NAMALWA (cell line): ENCODE measurements at regions not wholly inside any gene's neighbourhood (a gene's known extent, or its start where the extent isn't known, plus 50 kb on each side); places are given as distances from the start of the nearest gene placed in this dataset.
"Not testable (repeated sequence)": the region's sequence is repeated elsewhere in the genome, so short reads cannot be mapped to it uniquely, and the experiment has no call there.

Experiments used
- DNase-seq: peaks from one replicate; pipeline ENCODE4 v3.0.0-alpha.2; 2015; ENCODE audit warnings: low spot score

DNA sequence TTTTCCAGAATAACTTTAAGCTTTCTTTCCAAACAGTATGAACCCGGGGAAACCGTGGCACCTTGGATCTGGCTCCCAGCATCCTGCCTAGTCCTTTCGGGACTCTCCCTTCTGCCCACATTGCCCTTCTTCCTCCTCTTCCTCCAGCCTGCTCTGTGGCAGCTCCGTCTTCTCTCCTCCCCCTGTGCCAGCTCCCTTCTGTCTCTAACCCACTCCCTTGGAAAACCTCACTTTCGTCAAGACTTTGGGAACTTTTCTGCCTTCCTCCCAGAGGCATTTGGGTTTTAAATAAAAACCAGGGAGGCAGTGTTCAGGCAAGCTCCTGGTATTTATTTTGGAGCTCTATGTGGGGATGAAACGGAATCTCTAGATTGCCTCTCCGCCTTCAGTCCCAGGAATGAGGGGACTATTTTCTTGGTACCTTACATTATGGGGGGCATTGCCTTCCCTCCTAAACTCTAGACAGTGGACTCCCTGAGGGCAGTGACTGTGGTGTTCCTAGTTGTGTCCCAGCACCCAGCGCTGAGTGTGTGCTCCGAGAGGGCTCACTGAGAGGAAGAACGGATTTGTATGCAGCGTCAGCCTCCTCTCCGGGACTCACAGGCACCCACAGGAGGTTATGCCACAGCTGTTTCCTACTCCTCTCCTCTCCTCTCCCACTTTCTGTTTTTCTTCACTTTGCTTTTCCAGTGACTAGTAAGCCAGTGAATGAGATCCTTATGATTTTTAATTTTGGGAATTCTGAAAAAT lies 105.4 kb upstream of the MRPS22 start:
- DNase-seq = no peak

DNA sequence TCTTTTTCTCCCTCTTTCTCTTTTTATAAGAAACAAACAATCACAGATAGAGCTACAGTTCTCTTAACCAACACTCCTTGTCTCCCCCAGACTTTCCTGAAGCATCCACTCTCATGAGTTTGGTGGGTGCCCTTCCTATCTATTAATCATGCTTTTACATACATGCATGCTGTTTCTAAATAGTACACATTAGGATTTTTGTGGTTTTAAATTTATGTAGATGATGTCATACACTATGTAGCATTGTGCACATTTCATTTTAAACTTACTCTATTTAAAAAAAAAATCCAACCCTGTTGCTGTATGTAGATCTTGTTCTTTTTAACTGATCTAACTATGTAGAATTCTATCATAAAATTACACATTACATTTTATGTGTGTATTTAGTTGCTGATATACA lies 104.3 kb upstream of the MRPS22 start:
- DNase-seq = no peak

DNA sequence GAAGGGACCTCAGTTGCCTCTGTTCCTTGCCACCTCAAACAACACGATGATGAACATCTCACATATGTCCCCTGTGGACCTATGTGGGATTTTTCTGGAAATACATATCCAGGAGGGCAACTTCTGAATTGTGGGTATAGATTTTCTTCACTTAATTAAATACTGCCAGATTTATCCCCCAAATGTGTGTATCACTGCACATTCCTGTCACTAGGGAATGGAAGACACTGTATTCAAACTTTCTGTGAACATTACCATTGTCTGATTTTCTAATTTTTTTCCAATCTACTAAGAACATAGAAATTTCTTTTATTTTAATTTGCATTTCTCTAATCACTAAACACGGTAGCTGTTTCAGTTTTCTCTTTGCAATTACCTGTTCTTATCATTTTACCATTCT lies 102.0 kb upstream of the MRPS22 start:
- DNase-seq = no peak

DNA sequence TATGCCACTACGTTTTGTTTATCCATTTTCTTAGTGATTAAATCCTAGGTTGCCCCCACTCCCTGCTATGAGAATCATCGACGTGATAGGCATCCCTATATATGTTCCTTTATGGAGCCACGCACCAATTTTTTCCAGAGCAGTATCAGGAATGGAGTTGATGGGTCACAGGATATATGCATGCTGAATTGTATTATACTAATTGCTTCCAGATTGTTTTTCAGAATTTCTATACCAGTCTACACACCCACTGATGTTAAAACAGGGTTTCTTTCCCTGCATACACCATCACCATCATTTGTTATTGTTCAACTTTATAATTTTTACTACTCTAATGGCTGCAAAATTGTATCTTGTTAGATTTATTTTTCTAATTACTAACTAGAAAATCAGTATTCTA lies 100.1 kb upstream of the MRPS22 start:
- DNase-seq = no peak

DNA sequence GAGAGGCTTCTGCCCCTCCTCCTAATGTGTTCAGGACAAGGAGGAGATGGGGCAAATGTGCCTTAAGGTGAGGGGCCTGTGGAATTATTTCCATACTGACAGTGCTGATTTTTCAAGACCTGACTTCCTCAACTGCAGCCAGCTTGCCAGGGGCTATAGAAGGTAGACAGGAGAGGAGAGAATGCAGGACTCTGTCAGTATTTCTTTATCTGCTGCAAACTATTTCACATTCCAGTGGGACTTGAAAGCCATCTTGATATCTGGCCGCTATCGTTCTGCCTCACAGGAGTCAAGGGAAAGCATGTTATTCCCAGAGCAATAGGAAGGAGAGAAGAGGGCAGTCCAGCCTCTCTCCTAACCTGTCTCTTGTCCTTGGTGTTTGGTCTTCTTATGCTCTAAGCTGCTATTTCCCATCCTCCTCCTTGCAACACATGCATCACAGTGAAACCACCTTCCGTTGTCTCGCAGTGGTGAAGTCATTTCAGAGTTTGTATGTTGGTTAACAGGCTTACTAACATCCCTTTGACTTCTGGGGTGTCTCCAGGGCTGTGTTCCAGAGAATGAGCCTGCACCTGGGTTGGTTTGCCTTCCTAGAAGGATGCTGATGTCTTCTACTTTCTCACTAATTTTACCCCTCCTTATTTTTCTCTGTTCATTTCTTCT lies 95.1 kb upstream of the MRPS22 start:
- DNase-seq = no peak

DNA sequence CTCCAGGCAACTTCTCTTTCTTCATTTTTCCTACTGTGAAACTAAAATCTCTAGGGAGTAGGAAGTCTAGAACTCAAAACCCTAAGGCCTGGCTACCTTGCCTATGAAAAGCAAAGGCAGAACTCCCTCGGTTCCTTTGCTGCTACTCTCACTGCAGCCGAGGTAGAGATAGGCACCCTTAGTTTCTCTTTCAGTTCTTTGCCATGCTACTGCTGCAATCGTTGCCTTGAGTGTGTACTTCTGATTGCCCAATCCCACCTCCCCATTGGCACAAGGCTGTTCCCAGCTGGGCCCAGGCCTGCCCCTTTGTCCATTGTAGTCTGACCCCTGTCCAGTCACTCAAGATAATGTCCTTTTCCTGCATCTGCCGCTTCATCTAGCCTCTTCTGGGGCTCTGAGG lies 92.3 kb upstream of the MRPS22 start:
- no peak for DNase-seq

DNA sequence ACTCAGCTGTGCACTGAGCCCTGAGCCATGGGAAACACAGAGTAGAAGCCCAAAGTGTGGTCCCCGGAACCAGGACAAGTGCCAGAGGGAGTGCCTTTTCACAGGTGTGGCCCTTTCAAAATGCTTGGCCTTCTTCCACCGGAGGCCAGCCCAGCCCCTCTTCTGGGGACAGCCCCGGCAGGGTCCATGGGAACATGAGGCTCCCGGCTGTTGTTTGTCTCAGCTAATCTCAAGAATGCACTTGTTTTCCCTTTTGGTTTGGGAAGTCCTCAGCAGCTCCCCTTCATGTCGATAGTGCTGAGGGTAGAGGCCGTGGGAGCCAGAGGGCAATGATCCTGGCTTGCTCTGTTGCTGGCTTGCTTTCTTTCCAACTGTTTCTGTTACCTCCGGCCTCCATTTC lies 91.1 kb upstream of the MRPS22 start:
- DNase-seq = no peak

DNA sequence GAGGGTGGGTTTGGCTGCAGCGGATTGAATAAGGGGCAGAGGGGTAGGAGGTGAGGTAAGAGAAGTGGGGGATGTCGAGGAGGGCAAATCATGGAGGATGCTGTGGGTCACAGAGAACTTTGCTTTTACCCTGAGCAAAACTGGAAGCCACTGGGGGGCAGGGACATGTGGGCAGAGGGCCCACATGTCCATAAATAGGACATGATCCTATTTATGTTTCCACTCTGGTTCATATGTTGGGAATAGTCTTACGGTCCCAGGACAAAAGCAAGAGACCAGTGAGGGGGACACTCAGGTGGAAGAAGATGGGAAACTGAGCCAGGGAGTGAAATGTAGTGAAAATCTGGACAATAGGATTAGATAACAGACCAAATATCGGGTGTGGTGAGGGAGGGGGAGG lies 85.5 kb upstream of the MRPS22 start:
- DNase-seq = no peak

DNA sequence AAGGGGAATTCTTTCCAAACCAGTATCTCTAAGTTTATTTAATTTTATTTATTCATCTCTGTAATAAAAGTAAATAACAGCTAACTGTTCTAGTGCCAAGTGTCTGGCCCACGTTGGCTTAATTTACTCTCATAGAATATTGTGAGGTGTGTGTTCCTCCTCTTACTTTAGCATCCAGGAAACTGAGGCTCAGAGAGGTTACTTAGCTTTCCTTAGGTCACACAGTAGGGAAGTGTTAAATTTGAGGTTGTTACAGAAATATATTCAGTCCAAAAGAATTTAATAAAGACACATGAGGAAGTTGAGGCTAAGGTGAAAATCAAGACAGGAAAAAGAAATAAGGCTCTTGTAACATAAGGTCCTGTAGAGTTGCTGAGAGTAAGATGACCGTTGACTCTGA lies 84.4 kb upstream of the MRPS22 start:
- DNase-seq = no peak

DNA sequence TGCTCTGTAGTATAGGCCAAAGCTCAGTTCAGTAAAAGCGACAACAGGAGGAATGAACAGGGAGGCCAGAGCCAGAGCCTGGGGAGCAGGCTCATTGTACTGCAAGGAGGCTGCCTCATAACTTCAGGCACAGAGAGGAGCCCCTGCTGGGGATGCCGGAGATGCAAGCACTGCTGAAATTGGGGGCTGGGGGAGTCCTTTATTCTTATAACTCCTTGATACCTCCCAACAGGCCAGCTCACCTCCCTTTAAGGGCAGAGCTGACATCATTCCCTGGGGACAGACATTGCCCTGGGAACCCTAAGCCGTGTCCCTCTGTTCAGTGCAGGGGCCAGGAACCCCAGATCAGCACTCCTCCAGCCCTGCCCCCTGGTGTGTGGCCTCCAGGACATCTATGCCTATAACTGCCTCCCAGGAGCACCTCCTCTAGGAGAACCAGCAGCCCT lies 83.8 kb upstream of the MRPS22 start:
- DNase-seq = no peak

DNA sequence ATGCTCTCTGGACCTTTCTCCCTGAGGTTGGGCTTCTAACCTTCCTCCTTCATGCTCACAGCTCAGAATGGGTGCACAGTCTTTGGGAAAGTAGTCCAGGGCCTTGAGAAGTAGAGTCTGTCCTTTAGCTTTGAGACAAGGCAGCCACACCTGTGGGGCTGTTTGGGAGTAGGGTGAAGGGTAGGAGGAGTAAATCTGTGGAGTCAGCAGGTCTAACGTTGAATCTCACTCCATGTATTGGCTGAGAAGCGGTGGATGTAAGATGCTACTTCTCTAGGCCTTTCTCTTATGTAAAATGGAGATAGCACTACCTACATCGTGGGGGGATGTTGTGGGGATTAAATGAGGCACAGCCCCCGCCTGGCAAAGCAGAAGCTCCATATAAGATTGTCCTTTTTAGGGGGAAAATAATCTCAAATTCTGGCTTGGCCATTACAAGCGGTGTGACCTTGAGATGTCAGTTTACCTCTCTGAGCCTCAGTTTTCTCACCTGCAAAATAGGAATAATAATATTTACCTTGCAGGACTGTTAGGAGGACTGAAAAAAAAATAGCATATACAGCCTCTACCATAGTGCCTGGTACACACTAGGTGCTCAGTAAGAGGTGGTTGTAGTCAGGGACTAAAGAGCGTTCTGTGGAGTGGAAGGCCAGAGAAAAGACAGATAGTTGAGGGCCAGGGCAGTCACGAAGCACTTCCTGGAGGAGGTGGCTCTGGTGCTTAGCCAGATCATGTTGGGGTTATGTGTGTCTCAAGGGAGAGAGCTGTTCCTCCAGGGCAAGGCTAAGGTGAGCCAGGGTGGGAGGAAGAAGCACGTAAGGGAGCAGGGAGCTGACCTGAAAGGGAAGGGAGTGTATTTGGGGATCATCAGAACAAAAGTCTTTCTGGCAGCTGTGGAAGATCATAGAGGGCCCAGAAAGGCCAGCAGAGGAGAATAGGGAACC lies 82.8 kb upstream of the MRPS22 start:
- DNase-seq = no peak

DNA sequence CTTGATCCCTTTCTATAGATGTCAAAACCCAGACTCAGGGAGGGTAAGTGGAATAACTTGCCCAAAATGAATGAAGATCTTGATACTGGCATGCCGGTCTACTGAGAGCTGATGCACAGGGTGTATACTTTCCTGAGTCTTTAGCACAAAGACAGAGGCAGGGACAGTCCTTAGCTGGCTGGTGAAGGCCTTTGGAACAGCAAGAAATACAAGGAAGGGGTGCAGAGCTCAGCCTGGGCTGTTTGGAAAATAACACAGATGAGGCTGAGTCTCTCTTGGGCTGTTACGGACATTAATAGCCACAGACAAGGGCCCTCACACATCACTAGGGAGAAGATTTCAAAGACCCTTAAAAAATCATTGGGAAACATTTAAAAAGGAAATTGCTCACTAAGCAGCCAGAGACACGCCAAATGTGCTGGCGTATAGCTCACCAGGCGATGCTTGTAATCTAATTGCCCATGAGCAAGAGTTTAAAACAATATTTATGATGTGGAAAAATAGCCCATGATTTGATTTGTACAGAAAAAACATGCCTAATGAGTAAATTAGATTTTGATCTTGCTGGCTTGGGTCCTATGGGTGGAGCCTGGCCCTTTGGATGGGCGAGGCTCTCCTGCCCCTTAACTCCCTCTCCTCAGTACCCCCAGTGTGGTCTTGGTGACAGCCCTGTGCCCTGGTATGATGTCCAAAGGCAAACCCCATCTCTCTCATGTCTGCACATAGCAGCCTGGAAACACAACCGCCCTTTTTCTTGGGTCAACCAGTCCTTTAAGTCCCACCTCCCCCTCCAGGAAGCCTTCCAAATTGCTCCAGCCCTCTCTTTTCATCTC lies 81.8 kb upstream of the MRPS22 start:
- DNase-seq = no peak

DNA sequence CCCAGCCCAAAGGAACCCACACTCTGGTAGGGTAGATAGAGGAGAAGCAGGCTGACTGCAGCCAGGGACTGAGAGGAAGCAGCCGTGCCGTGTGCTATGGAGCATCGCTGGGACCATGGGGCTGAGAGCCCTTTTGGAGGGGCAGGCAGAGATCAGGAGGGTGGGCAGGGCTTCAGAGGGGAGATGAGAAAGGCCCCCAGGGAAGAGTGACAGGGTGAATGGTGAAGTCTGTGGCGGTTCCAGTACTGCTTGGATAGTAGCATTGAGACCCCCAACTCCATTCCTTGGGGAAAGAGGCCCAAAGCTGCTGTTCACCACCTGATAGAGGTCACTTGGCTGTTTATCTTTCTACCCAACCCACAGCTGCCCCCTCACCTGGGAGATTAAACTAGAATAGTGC lies 80.0 kb upstream of the MRPS22 start:
- DNase-seq = no peak

DNA sequence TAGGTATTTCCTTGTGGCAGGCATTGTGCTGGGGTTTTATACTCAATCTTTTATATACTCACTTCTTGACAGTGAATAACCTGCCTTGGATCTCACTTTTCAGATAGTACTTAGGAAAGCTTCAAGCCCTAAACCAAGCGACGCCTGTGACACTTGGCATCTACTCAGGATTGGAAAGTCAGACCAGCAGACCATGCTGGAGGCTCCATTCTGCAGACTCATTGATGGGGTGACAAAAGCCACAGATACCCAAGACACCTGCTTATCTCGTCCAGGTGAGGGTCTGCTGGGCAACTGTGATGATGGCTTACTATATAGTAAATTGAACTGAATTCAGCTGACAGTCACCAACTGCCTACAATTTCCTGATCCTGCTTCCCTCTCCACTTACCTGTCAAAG lies 79.4 kb upstream of the MRPS22 start:
- no peak for DNase-seq

DNA sequence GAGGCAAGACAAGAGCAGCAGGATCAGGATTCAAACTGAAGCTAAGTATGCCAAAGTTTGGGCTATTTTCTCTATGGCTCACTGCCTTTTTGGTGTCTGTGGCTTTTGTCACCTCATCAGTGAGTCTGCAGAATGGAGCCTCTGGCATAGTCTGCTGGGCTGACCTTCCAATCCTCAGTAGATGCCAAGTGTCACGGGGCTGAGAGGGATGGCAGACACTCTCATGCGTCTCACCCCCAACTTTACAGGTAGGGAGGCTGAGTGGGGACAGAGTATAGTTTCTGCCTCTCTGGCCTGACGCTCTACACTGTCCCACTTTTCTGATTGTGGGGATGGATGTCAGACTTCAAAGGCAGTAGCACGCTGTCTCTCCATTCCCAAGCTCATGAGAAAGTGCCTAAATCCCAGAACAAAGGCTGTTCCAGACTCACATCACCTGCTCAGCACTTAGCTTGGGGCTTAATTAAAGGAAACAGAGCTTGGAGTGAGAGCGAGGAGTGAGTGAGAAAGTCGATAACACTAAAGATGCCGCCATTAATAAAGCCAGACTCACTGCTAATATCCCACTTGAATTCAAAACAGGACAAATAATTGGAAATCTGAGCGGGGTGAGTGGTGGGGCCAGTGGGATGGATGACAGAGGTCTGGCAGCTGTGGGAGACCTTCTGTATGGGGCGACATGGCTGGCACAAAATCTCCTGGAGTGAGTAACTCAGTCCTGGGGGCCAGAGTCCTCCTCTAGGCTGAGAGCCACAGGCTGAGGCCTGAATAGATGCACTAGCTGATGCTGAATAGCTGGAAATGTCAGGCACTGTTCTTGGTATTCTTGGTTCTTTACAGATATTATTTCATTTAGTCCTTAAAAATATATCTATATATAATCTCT lies 78.4 kb upstream of the MRPS22 start:
- no peak for DNase-seq

DNA sequence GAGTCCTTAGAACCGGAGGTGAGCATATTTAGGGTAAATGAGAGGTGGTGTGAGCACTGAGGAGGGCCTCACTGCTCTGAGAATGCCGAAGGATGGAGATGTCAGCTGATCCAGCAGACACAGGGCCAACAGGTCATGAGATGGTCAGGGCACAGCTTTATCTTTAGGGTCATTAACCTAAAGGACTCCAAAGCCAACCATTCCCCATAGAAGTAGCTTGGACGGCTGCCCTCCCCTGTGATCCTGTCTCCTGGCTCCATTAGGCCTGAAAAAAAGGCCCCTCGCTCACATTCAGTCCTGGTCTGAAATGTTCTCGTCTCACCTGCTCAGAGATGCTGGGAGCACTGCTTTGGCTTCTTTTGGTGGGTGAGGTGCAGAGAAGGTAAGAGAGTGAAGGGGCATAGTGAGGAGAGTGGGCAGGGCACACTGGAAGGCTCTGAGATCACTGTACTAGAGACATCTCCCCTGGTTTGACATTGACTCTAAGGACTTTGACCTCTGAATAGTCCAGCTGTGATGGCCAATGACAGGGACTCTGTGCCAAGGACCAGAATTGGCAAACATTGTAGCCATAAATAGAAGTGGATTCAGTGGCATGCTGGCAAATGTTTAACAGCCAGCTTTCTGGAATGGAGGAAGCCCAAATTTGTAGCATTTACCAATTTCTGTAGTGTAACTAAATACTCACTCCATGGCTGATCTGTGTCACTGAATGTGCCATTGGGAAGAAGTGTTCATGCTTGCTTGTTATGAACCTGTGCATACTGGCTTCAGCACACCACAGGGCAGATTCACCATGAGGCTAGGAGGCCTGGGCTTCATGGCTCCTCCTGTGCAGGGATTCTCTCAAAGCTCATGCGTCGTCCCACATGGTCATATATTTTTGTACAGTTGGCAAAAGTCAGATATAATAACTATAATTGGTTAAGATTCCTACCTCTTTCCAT lies 76.2 kb upstream of the MRPS22 start:
- DNase-seq = no peak

DNA sequence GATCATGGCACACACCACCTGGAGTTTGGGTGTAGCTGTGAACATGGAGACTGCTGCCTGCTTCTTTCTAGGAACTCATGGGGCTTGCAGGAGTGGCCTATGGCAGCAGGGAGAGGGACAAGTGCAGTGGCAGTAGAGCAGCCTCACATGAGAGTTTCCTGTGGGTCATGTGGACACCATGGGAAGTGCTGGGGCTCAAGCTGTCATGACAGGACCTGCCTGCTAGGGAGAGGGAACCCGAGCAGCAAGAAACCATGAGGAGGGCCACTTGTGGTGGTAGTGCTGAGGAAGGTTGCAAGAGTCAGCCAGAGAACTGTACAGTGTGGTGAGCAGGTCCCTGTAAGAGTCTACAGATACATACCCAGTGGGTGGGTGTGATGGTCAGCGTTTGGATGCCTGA lies 73.8 kb upstream of the MRPS22 start:
- no peak for DNase-seq

DNA sequence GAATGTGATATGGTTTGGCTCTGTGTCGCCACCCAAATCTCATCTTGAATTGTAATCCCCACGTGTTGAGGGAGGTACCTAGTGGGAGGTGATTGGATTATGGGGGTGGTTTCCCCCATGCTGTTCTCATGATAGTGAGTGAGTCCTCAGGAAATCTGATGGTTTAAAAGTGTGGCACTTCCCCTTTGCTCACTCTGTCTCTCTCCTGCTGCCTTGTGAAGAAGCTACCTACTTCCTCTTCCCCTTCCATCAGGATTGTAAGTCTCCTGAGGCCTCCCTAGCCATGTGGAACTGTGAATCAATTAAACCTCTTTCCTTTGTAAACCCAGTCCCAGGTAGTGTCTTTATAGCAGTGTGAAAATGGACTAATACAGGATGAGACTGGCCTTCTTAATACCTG lies 73.2 kb upstream of the MRPS22 start:
- DNase-seq = not testable (repeated sequence)

DNA sequence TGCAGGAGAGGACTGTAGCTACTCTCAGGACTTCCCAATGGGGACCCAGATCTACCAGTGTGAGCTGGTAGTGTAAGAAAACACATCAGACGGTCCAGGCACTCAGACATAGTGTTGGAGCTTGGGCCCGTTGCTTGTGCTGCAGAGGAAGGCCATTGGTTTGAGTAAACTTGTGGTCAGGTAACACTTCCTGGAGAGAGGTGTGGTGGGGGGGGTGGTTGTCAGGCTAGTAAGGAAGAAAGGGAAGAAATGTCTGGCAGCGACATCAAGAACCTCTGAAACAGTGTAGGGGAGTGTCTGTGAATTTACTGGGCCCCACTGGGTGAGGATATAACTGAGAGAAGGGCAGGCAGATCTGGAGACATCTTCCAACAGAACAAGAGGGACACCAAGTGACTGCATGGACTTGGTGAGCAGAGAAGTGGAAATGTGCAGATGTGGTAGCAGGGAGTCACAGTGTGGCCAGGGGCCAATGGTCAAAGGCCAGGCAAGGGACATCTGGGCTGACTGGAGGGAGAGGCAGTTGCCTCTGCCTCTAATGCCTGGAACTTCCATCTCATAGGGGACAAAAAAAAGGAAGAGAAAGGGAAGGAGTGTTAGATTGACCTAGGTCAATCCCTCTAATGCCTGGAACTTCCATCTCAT lies 63.7 kb upstream of the MRPS22 start:
- no peak for DNase-seq
